ENCODE measurements at regions not wholly inside any gene's neighbourhood (a gene's known extent, or its start where the extent isn't known, plus 50 kb on each side); places are given as distances from the start of the nearest gene placed in this dataset.
"Not testable (repeated sequence)": the region's sequence is repeated elsewhere in the genome, so short reads cannot be mapped to it uniquely, and the experiment has no call there.

DNA sequence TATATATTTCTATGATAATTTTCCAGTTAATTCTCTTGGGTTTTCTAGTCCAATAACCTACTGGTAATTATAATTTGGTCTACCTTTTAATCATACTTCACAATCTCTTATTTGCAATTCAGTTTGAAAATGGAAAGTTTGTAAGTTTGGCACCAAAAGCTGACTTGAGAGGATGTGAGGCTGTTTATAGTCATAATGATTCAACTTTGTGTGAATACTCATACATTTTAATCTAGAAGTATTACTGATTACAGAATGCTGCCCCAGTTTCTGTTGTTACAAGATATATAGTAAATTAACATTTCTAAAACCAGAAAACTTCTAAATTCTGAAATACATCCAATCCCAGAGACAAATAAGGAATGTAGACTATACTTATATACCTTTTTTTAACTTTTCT lies 158.2 kb downstream of the SLC38A4 start:
- no peak for DNase-seq

DNA sequence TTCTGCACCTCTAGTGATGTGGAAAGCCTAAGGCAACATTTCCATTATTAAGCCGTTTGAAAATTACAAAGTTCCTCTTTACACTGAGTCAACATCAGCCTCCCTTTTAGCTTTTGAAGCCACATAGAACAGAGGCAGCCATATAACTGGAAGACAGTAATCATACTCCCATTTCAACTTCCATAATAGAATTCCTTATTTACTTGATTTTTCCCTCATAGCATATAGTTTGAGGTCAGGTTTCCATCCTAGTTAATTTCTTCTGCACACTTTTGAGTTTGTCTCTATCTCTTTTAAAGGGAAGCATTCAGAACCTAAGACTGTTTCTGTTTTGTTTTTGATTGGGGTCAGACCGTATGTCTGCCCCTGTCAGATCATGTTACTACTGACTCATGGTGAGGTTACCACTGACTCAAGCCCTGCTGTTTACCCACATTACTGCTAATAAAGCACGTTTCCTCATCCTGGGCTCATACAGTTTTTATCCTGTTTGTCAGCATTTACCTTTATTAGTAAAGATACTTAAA lies 161.0 kb downstream of the SLC38A4 start:
- DNase-seq, result no peak

DNA sequence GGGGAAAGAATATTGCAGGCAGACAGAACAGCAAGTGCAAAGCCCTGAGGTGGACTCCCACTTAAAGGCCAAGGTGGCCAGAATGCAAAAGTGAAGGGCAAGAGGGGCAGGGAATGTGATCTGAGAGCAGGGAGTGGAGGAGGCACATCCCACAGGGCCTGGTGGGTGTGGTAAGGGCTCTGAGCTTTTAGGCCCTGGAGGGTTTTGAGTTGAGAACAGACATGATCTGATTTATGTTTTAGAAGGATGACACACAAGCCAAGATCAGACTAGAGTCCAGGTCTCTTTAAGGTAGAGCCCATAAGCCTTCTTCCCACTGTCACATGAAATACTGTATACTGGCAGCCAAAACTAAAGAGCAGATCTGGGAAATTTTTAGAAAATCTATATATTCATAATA lies 162.5 kb downstream of the SLC38A4 start:
- DNase-seq, result no peak

DNA sequence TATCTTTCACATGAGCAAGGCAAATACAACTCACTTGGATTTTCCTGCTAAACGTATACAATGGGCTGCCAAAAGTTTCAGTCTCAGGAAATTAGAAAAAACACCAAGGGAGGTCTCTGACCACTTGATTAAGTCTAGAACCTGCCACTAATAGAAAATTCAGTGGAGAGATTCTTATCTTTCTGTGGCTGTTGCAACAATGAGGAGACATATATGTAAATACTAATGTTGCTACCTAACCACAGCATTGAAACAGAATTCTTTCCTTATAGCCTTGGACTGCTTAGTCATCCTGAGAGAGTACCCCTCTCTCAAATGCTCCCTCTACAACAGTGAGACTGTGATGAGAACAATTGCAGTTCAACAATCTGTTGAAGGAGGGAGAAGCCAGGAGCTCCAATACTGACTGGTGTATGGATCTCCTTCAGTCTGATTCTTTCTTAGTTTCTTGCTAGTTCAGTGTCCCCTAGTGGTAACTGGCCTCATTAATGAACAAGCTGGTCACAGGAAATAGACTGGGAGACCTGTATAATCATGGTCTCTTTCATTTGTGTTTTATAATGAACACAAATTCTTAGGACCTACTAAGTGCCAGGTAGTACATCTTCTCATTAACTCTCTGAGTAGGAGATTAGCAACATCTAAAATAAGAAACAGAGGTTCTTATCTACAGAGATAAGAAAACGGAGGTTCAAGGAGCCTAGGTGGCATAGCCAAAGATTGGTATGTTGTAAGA lies 164.5 kb downstream of the SLC38A4 start:
- DNase-seq, result peak; percentile 9

DNA sequence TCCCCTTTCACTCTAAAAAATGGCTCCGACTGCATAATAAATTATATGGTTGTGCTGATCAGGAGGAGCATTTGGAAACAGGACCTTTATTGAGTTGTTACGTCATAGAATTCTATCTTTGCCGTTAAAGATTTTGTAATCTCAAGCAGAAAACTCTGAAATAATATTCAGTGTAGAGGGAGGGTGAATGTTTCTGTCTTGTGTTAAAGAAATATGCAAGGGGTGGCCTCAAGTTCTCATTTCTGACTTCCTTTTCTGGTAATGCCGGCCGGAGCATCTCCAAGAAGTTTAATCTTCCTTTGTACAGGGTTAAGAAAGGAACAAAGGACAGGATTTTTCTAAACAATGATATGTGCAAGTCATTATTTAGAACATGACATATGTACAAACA lies 165.1 kb downstream of the SLC38A4 start:
- DNase-seq, result no peak

DNA sequence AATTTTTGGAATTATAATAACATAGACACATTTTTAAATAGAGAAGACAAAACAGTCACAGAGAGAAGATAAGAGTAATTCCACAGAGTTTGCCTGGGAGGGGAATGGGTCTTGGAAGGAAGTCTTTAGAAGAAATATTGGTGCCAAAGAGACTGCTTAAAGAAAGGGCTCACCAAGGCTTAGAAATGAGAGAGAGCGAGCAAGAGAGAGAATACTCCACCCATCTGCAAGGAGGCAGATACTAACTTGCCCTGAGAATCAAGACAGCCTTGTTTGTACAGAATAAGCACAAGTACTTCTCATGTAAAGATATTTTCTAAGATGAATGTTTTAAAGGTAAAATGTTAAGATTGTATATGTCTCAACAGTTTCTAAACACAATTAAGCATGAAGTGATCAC lies 165.5 kb downstream of the SLC38A4 start:
- DNase-seq, result no peak

DNA sequence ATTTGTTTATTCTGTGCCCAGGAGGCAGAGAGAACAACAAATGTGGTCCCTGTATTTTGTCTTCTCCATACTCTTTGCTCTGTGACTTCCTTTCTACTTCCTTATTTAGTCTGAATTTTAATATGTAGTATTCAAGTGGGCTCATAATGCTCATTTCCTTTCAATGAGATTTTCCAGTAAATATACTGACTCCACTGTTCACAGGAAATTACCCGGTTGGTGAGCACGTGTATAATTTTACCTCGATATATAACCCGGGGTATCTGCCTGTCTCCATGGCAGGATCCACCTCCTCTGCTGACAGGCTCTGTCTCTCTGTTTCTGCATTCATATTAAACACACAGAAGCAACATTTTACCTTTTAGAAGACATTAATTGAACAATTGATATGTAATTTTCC lies 166.0 kb downstream of the SLC38A4 start:
- DNase-seq, result no peak

DNA sequence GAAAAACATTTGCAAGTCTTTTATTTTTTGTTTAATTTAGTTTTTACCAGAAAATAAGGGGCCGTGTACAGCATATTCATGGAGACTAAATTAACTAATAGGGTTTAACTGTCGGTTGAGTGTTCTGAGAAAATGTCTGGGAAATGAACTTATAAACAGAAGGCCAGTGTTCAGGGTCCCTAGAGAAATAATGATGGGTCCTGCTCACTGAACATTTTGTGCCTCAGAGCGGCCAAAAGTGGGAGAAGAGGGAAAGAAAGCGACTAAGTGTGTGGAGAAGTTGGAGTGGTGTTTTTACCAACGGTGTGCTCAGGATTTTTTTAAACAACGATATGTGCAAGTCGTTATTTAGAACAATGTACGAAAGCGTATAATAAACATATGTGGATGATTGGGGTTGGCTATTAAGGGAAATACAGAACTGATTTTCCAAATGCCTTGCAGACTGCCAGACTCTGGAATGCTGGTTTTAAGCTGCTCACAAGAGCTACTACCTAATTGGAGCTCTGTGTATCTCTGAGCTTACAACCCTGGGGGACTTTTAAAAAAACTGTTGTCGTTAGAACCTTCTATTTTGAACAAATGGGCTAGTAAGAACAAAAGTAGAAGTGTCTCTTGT lies 166.7 kb downstream of the SLC38A4 start:
- no peak for DNase-seq

DNA sequence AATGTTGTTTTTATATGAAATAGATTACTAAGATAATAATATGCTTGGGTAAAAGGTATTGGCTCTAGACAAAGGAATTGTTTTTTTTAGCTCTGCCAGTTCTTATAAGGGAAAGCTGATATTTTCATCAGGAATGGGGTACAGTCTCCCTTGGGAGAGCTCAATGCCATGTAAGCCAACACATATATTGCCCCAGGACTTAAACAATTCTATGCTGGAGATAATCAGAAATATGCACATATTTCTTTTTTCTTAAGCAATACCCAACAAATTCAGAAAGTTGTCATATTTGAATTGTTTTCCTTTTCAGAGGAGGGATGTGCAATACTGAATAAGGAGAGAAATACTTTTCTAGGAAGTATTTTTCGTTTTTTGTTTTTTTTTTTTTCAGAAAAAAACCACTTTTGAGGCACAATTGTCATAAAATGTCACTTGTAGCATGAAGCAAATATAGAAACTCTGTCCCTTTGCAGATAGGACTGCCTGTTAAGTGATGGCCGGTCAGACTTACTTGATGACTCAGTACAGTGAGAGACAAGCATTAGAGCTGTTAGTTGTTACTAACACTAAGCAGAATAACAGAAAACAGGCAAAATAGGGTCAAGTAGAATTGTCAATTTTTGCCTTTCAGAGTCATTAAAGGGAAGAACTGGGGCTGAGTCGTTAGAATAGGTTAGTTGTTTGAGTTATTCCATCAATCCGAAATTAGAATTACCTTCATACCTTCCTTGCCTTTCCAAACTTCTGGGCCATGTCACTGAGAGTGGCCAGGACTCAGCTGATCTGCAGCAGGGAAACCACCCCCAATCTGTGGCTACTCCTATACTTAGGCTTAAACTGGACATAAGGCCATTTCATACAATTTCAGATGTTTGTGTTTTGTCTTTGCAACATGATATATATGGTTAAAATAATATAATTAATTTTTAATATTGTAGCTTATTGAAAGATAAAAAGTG lies 168.1 kb downstream of the SLC38A4 start:
- DNase-seq, result no peak

DNA sequence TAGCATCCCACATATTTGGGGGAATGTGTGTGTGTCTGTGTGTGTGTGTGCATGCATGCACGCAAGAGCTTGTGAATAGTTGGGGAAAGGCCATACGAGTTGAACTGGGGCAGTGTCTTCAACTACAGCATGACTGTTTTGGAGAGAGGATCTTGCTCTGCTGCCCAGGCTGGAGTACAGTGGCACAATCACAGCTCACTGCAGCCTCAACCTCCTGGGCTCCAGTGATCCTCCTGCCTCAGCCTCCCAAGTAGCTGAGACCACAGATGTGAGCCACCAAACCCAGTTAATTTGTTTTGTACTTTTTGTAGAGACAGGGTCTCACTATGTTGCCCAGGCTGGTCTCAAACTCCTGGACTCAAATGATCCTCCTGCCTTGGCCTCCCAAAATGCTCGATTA lies 169.8 kb downstream of the SLC38A4 start:
- not testable (repeated sequence) for DNase-seq

DNA sequence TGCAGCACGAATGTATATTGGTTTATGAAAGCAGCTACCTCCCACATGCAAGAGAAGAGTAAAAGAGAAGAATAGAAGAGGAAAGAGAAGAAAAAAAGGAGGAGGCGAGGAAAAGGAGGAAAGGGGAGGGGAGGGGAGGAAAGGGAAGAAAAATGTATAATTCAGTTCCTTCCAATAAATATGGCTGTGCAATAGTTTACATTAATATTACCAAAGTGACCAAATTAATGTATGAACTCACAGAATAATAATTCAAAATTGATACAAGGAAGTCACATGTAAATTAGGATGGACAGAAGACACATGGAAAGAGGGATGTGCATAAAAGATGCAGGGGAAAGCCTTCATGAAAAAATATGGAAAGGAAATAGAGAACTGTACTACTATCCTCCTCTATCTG lies 172.5 kb downstream of the SLC38A4 start:
- DNase-seq, result no peak

DNA sequence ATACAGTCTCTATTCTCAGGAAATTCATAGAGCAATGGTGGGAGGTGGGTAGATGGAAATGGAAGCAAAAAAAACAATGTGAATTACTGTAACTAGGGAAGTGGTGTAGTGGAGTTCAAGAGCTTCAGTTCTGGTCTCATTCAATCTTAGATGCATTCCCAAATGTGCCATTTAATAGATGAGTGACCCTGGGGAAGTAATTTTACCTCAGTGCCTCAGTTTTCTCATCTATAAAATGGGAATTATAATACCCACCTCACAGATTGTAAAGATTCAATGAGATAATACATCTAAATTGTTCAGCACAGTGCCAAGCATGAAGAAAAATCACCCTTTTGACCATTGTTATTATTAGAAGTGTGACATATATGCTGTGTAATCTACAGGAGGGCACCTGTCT lies 173.1 kb downstream of the SLC38A4 start:
- DNase-seq, result no peak

DNA sequence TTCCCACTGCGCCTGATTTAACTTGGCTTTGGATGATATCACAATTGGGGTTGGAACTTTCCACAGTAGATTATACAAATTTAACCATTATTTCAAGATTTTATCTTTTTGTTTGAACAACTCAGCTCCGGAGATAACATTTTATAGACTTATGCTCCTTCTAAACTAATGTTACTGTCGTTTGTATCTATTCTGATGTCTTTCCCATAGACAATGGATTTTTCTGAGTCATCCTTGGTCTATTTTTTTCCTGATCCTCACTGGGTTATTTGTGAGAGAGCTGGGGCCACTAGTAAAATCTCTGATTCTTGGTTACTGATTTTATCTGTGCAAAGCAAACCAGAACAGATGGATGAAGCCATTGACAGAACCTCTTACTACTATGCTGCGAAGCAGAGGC lies 175.1 kb downstream of the SLC38A4 start:
- DNase-seq, result no peak

DNA sequence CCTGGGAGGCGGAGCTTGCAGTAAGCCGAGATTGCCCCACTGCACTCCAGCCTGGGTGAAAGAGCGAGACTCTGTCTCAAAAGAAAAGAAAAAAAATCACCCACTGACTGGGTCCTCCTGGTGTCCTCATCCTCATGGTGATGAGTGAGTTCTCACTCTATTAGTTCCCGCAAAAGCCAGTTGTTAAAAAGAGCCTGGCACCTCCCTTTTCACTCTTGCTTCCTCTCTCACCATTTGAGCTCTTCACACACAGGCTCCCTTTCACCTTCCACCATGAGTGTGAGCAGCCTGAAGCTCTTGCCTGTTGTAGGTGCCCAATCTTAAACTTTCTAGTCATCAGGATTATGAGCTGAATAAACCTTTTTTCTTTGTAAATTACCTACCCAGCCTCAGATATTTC lies 176.4 kb downstream of the SLC38A4 start:
- no peak for DNase-seq

DNA sequence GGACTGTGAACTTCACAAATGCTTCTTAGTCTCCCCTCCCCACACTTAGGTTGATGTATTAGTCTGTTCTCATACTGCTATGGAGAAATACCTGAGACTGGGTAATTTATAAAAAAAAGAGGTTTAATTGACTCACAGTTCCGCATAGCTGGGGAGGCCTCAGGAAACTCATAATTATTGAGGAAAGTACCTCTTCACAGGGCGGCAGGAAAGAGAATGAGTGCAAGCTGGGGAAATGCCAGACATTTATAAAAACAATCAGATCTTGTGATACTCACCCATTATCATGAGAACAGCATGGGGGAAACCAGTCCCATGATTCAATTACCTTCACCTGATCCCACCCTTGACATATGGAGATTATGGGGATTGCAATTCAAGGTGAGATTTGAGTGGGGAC lies 178.8 kb downstream of the SLC38A4 start:
- DNase-seq, result no peak

DNA sequence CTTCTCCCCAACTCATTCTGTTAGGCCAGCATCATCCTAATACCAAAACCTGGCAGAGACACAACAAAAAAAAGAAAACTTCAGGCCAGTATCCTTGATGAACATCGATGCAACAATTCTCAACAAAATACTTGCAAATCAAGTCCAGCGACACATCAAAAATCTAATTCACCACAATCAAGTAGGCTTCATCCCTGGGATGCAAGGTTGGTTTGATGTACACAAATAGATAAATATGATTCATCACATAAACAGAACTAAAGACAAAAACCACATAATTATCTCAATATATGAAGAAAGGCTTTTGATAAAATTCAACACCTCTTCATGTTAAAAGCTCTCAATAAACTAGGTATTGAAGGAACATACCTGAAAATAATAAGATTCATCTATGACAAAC lies 184.1 kb downstream of the SLC38A4 start:
- DNase-seq, result not testable (repeated sequence)

DNA sequence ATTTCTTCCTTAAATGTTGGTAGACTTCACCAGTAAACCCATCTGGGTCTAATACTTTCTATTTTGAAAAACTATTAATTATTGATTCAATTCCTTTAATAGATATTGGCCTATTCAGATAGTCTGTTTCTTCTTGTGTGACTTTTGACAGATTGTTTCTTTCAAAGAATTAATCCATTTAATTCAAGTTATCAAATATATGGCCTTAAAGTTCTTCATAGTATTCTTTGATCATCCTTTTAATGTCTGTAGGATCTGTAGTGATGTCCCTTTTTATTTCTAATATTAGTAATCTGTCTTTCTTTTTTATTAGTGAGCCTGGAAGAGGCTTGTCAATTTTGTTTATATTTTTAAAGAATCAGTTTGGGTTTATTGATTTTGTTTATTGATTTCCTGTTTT lies 190.0 kb downstream of the SLC38A4 start:
- DNase-seq, result no peak

DNA sequence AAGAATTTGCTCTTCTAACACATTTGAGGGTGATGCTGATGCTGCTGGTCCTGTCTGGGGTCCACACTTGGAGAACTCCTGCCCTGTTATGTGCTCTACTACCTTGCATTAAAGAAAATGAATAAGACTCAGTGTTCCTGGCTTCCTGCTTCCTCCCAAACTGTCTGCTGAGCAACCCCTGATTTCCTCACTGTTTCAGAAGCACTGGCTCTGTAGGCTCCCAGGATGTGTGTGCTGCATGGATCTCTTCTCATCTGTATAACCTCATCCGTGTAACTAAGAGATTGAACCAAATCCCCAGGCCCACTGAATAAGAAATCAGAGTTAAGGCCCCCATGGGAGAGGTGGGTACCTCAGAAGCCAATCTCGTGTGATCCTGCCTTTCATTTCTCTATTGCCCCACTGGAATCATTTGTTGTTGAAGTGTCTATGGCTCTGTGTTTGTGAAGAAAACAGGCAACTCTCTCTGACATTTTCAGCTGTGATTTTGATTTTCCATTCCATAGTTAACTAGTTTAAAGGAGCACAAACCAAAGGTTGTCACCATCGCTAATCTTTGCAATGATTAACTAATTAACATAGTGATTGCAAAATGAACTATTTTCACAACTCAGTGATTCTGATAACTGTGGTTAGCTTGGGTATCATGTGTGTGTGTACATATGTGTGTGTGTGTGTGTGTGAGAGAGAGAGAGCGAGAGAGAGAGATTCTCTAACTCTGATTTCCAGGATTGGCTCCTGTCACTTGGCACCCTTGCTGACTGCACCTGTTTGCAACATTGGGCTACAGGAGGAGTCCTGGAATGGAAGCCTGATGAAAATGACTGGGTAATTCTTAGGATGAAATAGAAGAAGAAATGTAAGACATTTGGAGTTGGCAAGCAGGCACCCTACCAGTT lies 196.2 kb downstream of the SLC38A4 start:
- DNase-seq, result no peak

DNA sequence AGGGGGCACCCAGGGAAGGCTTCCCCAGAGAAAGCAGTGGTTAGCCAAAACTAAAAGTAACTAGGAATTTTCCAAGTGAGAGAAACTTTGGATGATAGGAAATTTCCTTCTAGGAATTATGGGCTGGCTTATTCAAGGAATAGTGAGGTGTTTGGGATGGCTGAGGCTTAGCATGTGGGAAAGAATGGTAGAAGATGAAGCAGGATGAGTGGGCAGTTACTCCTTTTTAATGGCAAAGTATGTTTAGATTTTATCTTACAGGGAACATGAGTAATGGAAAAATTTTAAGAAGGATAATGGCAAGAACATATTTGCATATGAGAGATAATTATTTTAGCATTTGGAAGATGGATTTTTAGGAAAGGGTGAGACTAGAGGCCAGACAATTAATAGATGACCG lies 197.6 kb downstream of the SLC38A4 start:
- DNase-seq, result no peak

DNA sequence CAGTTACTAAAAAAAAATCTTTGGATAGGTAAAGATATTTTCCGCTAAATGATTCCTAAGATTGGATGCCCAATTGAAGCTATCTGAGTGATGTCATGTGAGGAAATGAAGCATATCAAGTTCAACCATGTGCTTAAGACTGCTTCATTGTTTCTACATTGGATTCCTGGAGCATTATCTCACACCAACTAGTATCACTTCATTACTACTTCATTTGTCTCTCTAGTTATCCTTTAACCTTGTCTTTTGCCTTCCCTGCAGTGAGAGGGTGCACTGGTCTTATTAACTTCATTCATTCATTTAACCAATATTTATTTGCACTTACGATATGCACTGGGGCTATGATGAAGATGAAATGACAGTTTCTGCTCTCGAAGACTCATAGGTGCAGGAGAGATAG lies 198.1 kb downstream of the SLC38A4 start:
- DNase-seq, result no peak

DNA sequence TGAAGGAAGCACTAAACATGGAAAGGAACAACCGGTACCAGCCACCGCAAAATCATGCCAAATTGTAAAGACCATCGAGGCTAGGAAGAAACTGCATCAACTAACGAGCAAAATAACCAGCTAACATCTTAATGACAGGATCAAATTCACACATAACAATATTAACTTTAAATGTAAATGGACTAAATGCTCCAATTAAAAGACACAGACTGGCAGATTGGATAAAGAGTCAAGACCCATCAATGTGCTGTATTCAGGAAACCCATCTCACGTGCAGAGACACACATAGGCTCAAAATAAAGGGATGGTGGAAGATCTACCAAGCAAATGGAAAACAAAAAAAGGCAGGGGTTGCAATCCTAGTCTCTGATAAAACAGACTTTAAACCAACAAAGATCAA lies 206.3 kb downstream of the SLC38A4 start:
- DNase-seq, result not testable (repeated sequence)

DNA sequence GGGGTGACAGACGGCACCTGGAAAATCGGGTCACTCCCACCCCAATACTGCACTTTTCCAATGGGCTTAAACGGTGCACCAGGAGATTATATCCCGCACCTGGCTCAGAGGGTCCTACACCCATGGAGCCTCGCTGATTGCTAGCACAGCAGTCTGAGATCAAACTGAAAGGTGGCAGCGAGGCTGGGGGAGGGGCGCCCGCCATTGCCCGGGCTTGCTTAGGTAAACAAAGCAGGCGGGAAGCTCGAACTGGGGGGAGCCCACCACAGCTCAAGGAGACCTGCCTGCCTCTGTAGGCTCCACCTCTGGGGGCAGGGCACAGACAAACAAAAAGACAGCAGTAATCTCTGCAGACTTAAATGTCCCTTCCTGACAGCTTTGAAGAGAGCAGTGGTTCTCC lies 208.1 kb downstream of the SLC38A4 start:
- not testable (repeated sequence) for DNase-seq

All from 8988T (cell line).